Stimulated activated CD8-positive, alpha-beta memory T cell treated with anti-CD3 and anti-CD28 coated beads, Interleukin-15, amount 100 ng/mL, for 24 hours (primary cell): ENCODE measurements at regions not wholly inside any gene's neighbourhood (a gene's known extent, or its start where the extent isn't known, plus 50 kb on each side); places are given as distances from the start of the nearest gene placed in this dataset.

Experiments used
- DNase-seq: peaks from one replicate; pipeline ENCODE4 v3.0.0-alpha.2; 2020; ENCODE audit warnings: low read depth

DNA sequence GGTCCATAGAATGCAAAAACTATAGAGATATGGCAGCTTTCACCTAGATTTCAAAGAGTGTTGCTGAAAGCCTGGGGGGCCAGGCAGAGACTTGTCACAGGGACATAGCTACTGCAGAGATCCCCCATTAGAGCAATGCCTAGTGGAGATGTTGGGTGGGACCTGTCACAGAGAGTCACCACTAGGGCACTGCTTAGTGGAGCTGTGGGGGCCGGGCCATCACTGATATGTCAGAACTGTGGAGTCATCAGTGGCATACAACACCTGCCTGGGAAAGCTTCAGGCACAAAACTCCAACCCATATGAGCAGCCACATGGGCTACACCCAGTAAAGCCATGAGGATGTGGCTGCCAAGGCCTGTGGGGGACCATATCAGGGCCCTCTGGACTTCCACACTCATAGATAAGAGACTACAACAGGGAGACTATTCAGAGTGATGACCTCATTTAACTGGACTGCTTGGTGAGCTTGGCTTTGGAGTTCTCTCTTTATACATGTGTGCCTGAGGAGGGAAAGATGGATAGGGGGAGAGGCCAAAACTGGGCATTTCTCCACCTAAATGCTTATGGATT, 176.3 kb downstream of the ZNF621 start:
- DNase-seq = no peak

DNA sequence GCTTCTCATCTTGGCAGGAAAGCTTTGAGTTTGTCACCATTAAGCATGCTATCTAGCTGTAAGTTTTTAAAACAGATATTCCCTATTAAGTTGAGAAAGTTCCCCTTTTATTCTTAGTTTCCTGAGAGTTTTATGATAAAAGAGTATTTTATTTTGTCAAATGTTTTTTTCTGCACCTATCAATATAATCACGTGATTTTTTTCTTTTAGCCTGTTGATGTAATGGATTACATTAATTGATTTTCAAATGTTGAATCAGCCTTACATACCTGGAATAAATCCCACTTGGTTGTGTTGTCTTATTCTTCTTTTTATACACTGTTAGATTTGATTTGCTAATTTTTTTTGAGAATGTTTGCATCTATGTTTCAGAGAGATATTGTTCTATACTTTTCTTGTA, 179.5 kb downstream of the ZNF621 start:
- no peak for DNase-seq

DNA sequence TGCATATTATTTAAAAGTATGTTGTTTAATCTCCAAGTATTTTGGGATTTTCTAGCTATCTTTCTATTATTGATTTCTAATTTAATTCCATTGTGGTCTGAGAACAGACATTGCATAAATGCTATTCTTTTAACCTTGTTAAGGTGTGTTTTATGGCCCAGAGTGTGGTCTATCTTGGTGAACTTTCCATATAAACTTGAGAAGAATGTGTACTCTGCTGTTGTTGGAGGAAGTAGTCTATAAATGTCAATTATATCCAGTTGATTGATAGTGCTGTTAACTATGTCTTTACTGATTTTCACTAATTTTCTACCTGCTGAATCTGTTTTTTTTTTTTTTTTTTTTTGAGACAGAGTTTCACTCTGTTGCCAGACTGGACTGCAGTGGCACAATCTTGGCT, 180.9 kb downstream of the ZNF621 start:
- DNase-seq = no peak

DNA sequence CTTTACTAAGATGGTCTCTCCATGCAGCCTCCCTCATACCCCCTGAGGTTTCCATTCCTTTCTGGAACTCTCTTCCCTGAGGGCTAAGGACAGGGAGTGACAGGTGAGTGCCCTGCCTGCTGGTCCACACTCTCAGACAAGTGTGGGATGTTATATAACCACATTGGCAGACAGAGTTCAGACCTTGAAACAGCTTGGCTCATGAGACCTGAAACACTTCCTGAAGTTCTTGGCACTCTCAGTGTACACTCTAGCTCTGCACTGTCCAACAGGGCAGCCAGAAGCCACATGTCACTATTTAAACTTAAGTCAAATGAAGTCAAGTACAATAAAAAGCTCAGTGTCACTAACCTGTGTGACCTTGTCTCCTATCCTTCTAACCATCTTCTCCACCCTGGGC, 188.5 kb downstream of the ZNF621 start:
- no peak for DNase-seq

DNA sequence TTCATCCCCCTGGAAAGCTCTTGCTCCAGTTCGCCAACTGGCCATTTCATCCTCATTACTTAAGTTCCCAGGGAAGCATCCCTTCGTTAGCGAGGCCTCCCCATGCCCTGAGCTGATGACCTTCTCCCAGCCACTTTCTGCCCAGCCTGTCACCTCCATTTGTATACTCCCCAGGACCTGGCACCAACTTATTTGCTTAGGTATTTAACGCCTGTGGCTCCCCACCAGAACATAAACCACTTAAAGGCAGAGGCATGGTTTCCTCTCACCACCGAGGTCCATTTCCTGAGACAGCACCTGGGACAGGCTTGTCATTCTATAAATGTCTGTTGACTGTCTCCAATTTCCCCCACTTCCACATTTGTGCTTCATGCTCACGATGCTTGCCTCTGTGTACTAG, 189.0 kb downstream of the ZNF621 start:
- DNase-seq = no peak

DNA sequence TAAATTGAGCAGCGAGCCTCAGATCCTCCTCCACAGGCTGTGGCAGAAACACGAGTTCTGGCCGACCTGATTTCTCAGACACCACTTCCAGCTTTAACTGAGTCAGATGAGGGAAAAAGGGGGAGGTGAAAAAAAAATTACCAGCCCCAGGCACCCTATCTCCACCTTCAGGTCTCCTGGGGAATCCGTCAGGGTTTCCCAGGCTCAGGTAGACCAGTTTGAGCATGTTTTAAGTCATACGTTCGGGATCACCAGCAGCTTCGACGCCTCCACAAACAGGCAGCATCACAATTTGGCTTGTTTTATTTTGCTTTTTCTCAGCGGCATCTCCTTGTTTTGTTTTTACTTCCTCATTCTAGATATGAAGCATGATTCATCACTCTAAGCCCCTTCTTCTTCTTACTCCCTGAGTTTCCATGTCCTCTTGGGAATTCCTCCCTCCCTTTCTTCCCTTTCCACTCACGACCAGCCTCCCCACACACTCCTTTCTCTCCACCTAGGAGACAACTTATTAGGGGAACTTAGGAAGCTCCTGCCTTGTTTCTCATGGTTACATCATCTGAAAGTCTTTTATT, 190.1 kb downstream of the ZNF621 start:
- no peak for DNase-seq

DNA sequence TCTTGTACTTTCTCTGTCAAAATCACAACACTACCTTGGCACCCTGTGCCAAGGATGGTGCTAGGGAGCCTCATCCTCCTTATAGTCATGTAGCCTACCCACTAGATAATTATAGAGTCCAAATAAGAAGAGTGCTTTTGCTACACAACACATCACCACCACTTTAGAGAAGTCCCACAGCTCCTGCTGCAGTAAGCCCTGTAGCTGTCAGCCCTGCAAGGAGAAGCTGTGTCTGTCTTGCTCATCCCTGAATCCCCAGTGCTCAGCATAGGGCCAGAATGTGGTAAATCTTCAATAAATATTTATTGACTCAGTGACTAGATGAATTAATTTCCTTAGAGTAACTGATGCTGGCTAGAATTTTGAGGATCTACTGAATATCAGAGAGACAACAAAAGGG, 190.8 kb downstream of the ZNF621 start:
- DNase-seq = no peak

DNA sequence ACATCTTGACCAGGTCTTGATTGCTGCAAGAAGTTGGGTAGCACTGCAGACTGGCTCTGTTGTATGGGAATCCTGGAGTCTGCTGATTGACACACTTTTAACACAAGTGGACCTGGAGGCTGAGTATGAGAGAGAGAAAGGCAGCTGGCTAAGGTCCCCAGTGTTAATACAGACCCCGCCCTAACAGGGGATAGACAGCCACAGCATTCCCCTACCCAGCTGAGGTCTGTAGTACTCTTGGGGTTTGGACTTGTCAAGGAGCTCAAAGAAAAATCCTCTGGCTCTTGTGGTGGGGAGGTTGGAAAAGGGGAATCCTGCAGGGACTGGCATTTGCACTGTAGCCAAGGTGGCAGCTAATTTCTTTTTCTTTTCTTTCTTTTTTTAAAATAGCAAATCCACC, 192.7 kb downstream of the ZNF621 start:
- DNase-seq = no peak

DNA sequence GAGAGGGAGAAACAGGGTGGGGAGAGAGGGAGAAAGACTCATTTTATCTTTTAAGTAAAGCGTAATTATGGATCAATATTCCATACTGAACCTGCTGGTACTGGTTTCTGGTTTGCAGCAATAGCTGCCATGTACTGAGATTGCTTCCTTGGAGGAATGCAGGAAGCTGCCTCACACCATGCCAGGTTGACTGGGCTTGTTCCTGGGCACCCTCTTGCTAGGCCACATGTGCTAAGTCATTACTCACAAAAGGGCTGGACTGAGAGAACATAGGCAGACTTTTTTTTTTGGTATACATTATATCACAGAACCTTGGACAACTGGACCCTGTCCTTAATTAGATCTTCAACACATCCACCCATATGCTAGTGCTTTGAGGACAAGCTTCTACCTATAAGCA, 193.4 kb downstream of the ZNF621 start:
- DNase-seq = no peak

DNA sequence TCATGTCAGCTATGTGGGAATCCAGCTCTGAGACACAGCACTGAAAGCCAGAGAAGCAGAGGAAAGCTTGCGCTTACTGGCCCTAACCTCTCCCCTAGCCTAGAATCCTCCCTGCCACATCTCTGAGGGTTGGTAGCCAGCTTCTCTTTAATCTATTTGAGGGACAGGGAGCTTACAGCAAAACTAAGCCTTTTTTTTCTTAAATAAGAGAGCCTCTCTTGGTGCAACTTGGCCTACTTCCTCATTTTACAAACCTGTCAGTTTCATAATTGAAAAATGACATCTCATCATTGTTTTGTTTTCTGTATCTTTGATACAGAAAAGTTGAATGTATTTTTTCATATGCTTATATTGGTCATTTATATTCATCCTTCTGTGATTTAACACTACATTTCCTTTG, 193.9 kb downstream of the ZNF621 start:
- DNase-seq = no peak

DNA sequence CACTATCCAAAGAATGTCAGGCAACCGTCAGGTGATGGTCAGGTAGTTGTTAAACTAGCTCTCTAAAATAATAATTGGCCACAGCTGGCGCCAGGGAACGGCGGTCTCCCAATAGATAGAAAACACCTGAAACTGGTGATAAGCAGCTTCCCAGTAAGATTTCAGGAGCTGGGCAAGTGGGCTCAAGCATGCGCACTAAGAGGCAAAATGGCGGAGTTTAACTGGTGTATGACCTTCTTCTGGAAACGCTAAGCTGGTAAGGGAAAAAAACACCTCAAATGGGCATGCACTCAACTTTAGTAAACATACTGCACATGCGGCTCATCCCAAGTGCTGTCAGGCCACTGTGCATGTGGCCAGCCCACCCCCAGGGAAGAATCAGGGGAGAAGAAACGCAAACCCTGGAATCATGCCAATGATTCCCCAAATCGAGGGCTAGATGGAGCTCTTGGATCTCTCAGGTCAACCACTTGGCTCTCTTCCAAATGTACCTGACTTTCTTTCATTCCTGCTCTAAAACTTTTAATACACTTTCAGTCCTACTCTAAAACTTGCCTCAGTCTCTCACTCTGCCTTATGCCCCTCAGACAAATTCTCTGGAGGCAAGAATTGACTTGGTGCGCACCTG, 195.0 kb downstream of the ZNF621 start:
- no peak for DNase-seq

DNA sequence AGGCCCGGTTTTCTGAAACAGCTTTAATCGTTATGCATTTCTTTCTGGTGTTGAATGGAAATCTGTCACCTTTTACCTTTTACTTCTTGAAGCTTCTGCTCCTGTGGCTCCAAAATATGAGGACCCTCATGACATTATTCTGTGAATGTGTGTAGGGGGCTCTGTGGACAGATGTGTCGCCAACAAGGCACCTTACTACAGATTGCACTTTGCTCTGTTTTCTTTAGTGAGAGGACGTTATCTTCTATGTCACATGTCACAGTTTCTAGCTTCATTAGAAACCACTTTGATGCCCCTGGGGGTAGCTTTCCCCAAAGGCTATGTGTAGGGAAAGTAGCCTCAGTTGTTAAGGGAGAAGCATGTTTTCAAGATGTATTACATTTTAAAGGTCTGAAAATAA, 195.6 kb downstream of the ZNF621 start:
- DNase-seq = no peak

DNA sequence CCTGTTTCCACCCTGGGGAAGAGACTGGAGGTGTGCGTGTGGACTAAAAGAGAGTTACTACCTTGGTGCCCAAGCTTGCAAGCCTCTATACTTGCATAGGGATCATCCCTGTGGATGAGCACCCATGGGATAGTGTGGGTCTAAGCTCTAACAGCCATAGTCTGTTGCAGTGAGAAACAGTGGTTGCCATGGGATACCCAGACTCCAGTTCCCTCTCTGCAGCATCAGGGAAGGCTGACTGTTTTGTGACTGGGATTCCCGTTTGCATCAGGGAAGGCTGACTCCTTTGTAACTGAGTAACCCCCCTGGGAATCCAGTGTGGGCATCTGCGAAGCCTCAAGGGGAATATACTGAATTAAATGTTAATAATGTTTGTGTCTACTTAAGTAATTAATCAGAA, 196.1 kb downstream of the ZNF621 start:
- DNase-seq = no peak

DNA sequence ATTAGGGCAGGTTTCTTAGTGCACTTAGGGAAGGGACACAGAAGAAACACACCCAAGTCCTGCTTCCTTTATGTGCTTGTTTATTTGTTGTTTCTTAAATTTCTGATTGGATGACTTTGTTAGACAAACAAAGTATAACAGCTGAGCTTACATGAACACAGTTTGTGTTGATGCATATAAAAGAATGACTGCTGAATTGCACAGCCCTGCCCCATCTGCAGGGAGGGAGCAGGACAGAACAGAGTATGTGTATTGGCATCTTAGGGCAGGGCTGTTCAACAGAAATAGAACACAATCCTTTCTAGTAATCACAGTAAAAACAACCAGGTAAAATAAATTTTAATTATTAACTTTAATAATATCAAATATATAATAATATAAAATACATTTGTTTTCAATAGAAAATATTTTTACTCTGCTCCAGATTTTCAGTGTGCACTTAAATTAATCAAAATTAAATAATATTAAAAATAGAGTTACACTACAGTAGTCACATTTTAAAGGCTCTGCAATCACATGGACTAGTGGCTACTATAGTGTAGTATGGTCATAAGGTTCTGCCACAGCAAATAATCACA, 198.4 kb downstream of the ZNF621 start:
- no peak for DNase-seq

DNA sequence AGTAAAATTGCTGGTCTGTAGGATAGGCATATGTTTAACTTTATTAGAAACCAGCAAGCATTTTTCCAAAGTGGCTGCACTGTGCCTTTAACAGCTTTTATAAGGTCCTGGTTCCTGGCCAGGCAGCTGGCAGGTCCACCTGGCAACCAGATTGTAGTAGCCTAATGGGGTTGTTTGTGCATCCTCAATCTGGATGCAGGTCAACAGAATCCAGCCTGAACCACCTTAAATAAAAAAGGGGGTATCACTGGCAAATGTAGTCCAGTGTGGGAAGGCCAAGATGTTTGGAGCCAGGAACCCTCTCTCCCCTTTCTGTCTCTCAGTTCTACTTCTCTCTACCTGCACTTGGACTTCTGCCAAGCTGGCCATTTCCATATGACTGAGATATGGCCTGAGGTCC, 200.3 kb downstream of the ZNF621 start:
- DNase-seq = no peak

DNA sequence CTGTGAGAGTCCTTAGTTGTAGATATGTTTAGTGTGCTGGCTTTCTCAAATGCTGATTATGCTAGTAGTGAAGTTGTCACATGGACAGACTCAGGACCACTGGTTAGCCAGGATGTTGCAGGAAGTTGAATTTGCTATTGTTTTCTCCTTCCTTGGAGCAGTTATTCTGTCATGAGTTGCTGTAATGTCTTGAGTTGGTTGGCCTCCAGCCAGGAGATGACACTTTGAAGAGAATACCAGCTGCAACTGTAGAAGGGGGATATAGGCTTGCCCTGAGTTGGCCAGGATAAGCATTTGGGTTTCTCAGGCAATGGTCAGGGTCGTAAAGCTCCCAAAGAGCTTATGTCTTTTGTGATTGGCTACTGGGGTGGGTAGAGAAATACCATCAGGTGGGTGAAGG, 206.7 kb downstream of the ZNF621 start:
- no peak for DNase-seq

DNA sequence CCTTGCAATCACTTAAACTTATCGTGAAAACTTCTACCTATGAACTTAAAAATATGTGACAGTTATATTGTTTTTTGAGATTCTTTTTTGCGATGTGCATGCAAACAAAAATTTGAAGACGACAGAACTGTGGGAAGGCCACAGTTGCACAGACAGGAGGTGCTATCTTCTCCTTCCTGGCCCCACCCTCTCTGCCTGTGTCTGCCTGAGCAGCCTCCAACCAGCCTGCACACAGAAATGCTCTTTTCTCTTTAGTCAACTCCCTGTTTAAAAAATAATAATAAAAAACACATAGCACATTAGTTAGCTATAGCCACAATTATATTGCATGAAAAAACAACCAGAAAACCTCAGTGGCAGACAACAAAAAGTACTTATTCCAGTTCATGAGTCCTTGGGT, 212.2 kb downstream of the ZNF621 start:
- DNase-seq = no peak

DNA sequence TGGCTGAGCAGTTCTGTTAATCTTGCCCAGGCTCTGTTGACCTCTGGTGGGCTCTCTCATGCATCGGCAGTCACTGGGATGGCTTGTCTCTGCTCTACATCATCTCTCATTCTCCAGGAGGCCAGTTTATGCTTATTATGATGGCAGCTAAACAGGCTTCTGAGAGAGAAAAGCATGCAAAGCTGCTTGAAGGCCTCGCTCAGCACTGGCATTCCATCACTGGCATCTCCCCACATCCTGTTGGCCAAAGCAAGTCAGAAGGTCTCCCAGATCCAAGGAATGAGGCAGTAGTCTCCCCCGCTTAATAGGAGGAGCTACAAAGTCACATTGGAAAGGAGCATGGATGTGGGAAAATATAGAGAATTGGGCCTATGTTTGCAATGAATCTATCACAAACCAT, 212.6 kb downstream of the ZNF621 start:
- no peak for DNase-seq

DNA sequence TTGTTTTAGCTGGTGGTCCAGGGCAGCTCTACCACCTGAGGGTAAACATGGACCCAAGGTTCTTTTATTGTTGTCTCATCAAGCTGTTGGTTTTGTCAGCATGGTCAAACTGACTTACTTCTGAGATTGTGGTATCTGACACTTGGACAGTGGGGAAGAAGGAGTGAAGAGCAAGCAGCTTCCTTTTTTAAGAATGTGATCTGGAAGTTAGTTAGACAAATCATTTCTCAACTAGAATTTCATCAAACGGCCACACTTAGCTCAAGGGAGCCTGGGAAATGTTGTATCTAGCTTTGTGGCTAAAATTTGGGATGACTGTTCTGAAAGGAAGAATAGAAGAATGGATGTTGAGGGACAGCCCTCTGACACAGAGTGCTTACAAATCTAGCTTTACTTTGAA, 215.2 kb downstream of the ZNF621 start:
- no peak for DNase-seq

DNA sequence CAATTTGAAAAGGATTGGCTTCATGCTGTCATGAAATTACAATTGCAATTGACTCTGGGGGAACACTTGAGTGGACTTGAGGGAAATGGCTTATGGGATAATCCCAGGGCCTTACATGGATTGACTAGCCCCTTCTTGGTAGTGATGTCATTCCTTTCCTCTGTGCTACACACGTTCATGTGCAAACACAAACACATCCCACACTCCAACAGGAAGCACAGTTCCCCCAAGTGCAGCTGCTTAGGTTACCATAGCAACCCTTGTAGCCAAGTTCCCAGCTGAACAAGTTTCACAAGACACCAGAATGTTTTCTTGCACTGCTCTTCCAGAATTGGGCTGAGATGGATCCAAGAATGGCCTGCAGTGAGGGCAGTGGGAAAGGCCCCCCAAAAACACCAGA, 217.0 kb downstream of the ZNF621 start:
- DNase-seq = no peak

DNA sequence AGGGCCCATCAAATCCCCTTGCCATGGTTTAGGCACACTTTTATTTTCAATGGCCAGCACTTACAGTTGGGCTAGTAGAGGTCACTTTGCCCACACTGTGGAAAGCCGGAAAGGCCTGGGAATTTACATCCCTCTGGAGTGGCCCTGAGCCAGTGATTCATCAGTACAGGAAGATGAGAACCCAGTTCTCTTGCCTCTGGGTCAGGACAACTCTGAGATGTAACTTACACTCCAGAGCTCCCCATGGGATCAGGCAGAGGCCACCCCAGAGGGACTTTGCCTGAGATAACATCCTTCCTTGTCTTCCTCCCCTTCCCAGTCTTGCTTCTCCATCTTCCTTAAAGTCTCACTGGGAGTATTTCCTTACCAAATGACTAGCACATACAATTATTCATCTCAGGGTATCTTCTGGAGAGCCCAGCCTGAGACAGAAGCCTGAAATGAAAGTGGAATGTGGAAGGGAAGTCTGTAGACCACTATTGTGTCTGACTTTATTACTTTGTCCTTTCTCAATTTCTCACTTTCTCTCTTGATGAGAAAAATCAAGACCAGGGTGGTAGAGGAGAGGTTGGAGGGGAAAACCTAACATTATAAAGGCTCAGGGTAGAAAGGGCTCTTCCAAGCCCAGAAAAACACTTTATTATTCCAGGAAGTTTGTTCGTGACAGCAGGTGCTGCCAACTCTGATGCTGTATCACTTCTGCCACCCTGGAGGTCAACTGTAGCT, 220.8 kb downstream of the ZNF621 start:
- DNase-seq = no peak

DNA sequence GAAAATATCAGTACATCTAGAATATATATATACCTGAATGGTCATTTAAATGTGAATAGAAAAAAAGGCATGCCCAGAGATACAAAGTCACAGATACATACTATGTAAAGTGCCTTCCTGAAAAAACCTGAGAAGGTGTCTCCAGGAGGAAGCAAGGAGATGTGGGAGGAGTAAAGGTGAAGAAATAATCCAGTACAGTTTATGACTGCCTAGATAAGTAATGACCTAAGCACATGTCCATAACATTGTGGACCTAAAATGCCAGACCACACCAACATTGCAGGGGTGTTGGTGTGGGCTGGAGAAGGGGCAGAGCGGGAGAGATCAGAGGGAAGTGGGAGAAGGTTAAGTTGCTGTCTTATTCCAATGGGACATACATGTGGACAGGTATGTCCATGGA, 226.9 kb downstream of the ZNF621 start:
- DNase-seq = no peak

DNA sequence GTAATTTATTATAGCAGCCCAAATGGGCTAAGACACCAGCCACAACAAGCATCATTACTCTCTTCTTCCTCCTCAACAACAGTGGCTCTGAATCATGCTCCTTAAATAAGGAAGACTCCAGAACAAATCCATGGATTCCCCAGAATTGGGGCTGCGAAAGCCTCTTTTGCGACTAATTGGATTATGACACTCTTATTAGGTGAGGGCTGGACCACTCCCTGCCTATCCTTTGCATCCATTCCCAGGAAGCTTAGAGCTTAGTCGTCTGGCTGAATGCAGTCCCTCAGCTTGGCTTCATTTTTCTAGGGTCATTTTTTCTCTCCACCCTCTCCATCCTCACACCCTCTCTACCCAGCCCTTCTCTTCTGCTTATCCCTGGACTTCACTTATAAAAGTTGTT, 227.7 kb downstream of the ZNF621 start:
- no peak for DNase-seq
